ENCODE measurements at regions not wholly inside any gene's neighbourhood (a gene's known extent, or its start where the extent isn't known, plus 50 kb on each side); places are given as distances from the start of the nearest gene placed in this dataset.

- Histone ChIP-seq H3K27ac (ENCODE audit: low read depth, low read length) (no peak overlapping the region), H3K4me3 (replicated peaks in 1 of 2; ENCODE audit: low read depth in 1 of 2, low read length in 2 of 2) (no peak overlapping the region), H3K4me2 (ENCODE audit: low read length) (no peak overlapping the region), H3K79me2 (ENCODE audit: insufficient read depth, low read length) (no peaks in the 10 kb centered on the region), H3K9ac (ENCODE audit: low read length) (no peak overlapping the region), H3K36me3 (ENCODE audit: control insufficient read depth in 1 of 2, insufficient read depth in 2 of 2, low read length in 2 of 2) (no peaks in the 10 kb centered on the region), H3K4me1 (ENCODE audit: control insufficient read depth in 1 of 2, insufficient read depth in 2 of 2, low read length in 2 of 2) (no peaks in the 10 kb centered on the region), H3K27me3 (ENCODE audit: insufficient read depth, low read length) (peaks cover 11% of the 10 kb centered on the region; the same call in 1 of the 2 replicates), H2AFZ (ENCODE audit: low read depth, low read length, poor library complexity, severe bottlenecking) (no peak overlapping the region), H3K9me3 (ENCODE audit: control insufficient read depth in 1 of 2, insufficient read depth in 1 of 2, low read depth in 1 of 2, low read length in 2 of 2) (no peaks in the 10 kb centered on the region), H3K9me2 (ENCODE audit: insufficient read depth) (no peaks in the 10 kb centered on the region), H4K20me1 (ENCODE audit: insufficient read depth) (no peaks in the 10 kb centered on the region)
- BruUV-seq (replicated peaks) = no TSS peak
- ChIA-PET RAD21 (ENCODE audit: low non-redundant PET in 1 of 2, low total read pairs in 2 of 2, uncharacterized antibody in 2 of 2, unreplicated experiment in 2 of 2) (no interaction called here), CTCF (no interaction called here), POLR2A (no interaction called here)
- no peak for ATAC-seq
- intact Hi-C loops (cut with micrococcal nuclease) = no loop called here
- TF ChIP-seq ELF1 (IDR thresholded peaks at IDR 0.05; ENCODE audit: borderline replicate concordance, low read depth) = no peak
- no peak for TF ChIP-seq CTCF (IDR thresholded peaks at IDR 0.05 in 2 of 3, conservative IDR thresholded peaks at IDR 0.05 in 1 of 3; ENCODE audit: borderline replicate concordance in 1 of 3, insufficient read depth in 1 of 3, low read depth in 2 of 3, low read length in 2 of 3)
- TF ChIP-seq SRF (IDR thresholded peaks at IDR 0.05; ENCODE audit: low read depth) = no peak
- no peak for TF ChIP-seq SP1 (IDR thresholded peaks at IDR 0.05; ENCODE audit: low read depth)
- TF ChIP-seq CEBPB (IDR thresholded peaks at IDR 0.05; ENCODE audit: low read depth) = no peak
- no peak for TF ChIP-seq ZBTB33 (IDR thresholded peaks at IDR 0.05; ENCODE audit: extremely low read depth, insufficient replicate concordance, low read length)
- no peak for TF ChIP-seq ZNF274 (IDR thresholded peaks at IDR 0.05; ENCODE audit: low read depth, low read length)
- no peak for DNase-seq (ENCODE audit: low read depth, low spot score)
Observed at GRCh38 chr1:38738207-38738606, 121.4 kb downstream of the RRAGC start.
